HepG2 (cell line): ENCODE measurements at regions not wholly inside any gene's neighbourhood (a gene's known extent, or its start where the extent isn't known, plus 50 kb on each side); places are given as distances from the start of the nearest gene placed in this dataset.
A peak's percentile ranks its signal among the peaks of the same experiment; 100 is the strongest.

Source experiments
- ATAC-seq: fragments of 200-7000 bp; cut with Tn5 transposase; 3 replicates; pipeline ENCODE4 v1.9.1; 2020; ENCODE audit warnings: mild to moderate bottlenecking, moderate library complexity
- BruUV-seq: library from RNA; stranded (reverse); fragments of 400-500 nt; replicated peaks from 2 replicates; lab custom pipeline; 2021; lab: Mats Ljungman, UMichigan
- CTCF ChIA-PET: fragments of 300-600 bp; formaldehyde crosslinking; extraction: SDS; loops from one replicate; lab custom pipeline; 2021; ENCODE audit warnings: low total read pairs, inconsistent platforms, low intra/inter-chr PET ratio; lab: Yijun Ruan, JAX
- POLR2A ChIA-PET: fragments of 350-600 bp; sonication (Branson Sonifier 250); formaldehyde crosslinking; loops from one replicate; lab custom pipeline; 2020; ENCODE audit warnings: antibody characterized with exemption, inconsistent platforms; lab: Yijun Ruan, JAX
- DNase-seq: peaks from one replicate; pipeline ENCODE4 v3.0.0-alpha.2; 2015; ENCODE audit warnings: low spot score
- FAIRE-seq: peaks from 3 replicates; lab custom pipeline; 2011; peaks lifted over from hg19 to GRCh38; lab: Jason Lieb, UNC
- H2AFZ ChIP-seq: one replicate; pipeline ENCODE4 v1.6.1; 2011; ENCODE audit warnings: low read length, inconsistent platforms
- H3K27ac ChIP-seq: fragments of 300-600 bp; 3 replicates; pipeline ENCODE4 v1.8.0; 2011; ENCODE audit warnings: mixed run types, mild to moderate bottlenecking, mixed read lengths, low read length, inconsistent platforms; ENCODE audit not compliant: insufficient read depth; ENCODE audit errors: extremely low read length
- H3K27me3 ChIP-seq, 2 experiments: fragments of 200-600 bp in 1 of 2; 2 replicates in 1 of 2; 3 replicates in 1 of 2; pipeline versions ENCODE4 v1.6.0 to v1.8.0; 2011; ENCODE audit warnings: low read length in 2 of 2, mild to moderate bottlenecking in 2 of 2, moderate library complexity in 2 of 2, inconsistent platforms in 1 of 2; ENCODE audit not compliant: insufficient read depth in 2 of 2, control insufficient read depth in 1 of 2
- H3K36me3 ChIP-seq, 2 experiments: fragments of 200-600 bp in 1 of 2; replicated peaks in 1 of 2; 2 replicates in 1 of 2; 3 replicates in 1 of 2; pipeline versions ENCODE4 v1.5.1 to v1.8.0; 2011; ENCODE audit warnings: low read length in 2 of 2, inconsistent platforms in 1 of 2; ENCODE audit not compliant: insufficient read depth in 2 of 2, control insufficient read depth in 1 of 2
- H3K4me1 ChIP-seq: 2 replicates; pipeline ENCODE4 v1.5.1; 2012; ENCODE audit warnings: low read length, inconsistent platforms; ENCODE audit not compliant: insufficient read depth
- H3K4me2 ChIP-seq: 2 replicates; pipeline ENCODE4 v1.6.0; 2011; ENCODE audit warnings: low read depth, low read length, inconsistent platforms
- H3K4me3 ChIP-seq, 3 experiments: fragments of 200-600 bp in 1 of 3; sonication (generic), shearing (Covaris generic) in 1 of 3; replicated peaks in 1 of 3; 2 replicates each; pipeline ENCODE4 v1.5.1; 2011 to 2016; ENCODE audit warnings: low read length in 3 of 3, inconsistent platforms in 2 of 3, low read depth in 2 of 3, mild to moderate bottlenecking in 2 of 3, control low read depth in 1 of 3, mixed read lengths in 1 of 3; ENCODE audit not compliant: insufficient read depth in 1 of 3
- H3K79me2 ChIP-seq: one replicate; pipeline ENCODE4 v1.6.1; 2011; ENCODE audit warnings: low read length, inconsistent platforms; ENCODE audit not compliant: insufficient read depth
- H3K9ac ChIP-seq: 2 replicates; pipeline ENCODE4 v1.6.0; 2011; ENCODE audit warnings: mild to moderate bottlenecking, low read depth, low read length, inconsistent platforms; ENCODE audit not compliant: insufficient read depth
- H3K9me3 ChIP-seq: 2 replicates; pipeline ENCODE4 v1.5.1; 2012; ENCODE audit warnings: mild to moderate bottlenecking, low read length
- H4K20me1 ChIP-seq: 2 replicates; pipeline ENCODE4 v1.6.0; 2011; ENCODE audit warnings: inconsistent platforms, mild to moderate bottlenecking, low read length, moderate library complexity; ENCODE audit not compliant: insufficient read depth
- CEBPB ChIP-seq: IDR thresholded peaks from 2 replicates; pipeline ENCODE4 v1.6.1; 2011; ENCODE audit warnings: low read depth, low read length, improper control_type of control experiment, borderline replicate concordance
- GABPB1 ChIP-seq: IDR thresholded peaks from 2 replicates; pipeline ENCODE4 v1.6.1; 2016; ENCODE audit warnings: mild to moderate bottlenecking, missing genetic modification reagents, moderate library complexity, missing compliant biosample characterization
- HINFP ChIP-seq: sonication (generic); formaldehyde crosslinking; IDR thresholded peaks from 2 replicates; pipeline ENCODE4 v1.4.0; 2020; ENCODE audit warnings: low read depth, mild to moderate bottlenecking, missing genetic modification reagents
- MAX ChIP-seq: IDR thresholded peaks from 2 replicates; pipeline ENCODE4 v1.6.1; 2012; ENCODE audit warnings: inconsistent platforms
- MLLT10 ChIP-seq: sonication (generic); formaldehyde crosslinking; IDR thresholded peaks from 2 replicates; pipeline ENCODE4 v1.4.0; 2020; ENCODE audit warnings: missing genetic modification reagents
- PHF5A ChIP-seq: IDR thresholded peaks from one replicate; pipeline ENCODE4 v1.6.1; 2018; ENCODE audit warnings: low read depth, missing genetic modification reagents; ENCODE audit not compliant: unreplicated experiment
- SAP130 ChIP-seq: IDR thresholded peaks from 2 replicates; pipeline ENCODE4 v1.6.1; 2016; ENCODE audit warnings: low read depth
- ZNF512B ChIP-seq: sonication (generic); formaldehyde crosslinking; IDR thresholded peaks from 2 replicates; pipeline ENCODE4 v1.5.1; 2020; ENCODE audit warnings: missing genetic modification reagents, mild to moderate bottlenecking, borderline replicate concordance
- WGBS: methylation state at CpG from one replicate; pipeline ENCODE4 v1.1.6; 2017; ENCODE audit warnings: low lambda C conversion rate; 5-methylcytosine and 5-hydroxymethylcytosine counted together
- in situ Hi-C: cut with HindIII; loops from 2 replicates; pipeline ENCODE4 v1.10.0; 2017; ENCODE audit warnings: low pct_unique_long_range_greater_than_20kb; ENCODE audit not compliant: extremely low pct_ligation_motif_present
- intact Hi-C: fragments of 100-400 bp; cut with micrococcal nuclease; formaldehyde crosslinking; loops from one replicate; pipeline ENCODE4 v1.10.0; 2022; ENCODE audit not compliant: unreplicated experiment

- H3K36me3 ChIP-seq = no peaks in the 10 kb centered on the region
- DNase-seq (no peak), FAIRE-seq (no peak), ATAC-seq (no peak)
- ChIA-PET POLR2A (no interaction called here), CTCF (no interaction called here)
- no peak overlapping the region for H3K9ac ChIP-seq
- H3K27me3 ChIP-seq = no peaks in the 10 kb centered on the region
- intact Hi-C loops = no loop called here
- no peaks in the 10 kb centered on the region for H3K79me2 ChIP-seq
- no peaks in the 10 kb centered on the region for H3K9me3 ChIP-seq
- 78% methylated on average over 9 of the region's 9 CpGs for WGBS
- in situ Hi-C loops = no loop called here
- TF ChIP-seq CEBPB (peak; percentile 35; the same call in 1 of the 2 replicates), MAX (no peak), SAP130 (CRISPR knock-in tag) (no peak), GABPB1 (CRISPR knock-in tag) (no peak), PHF5A (CRISPR knock-in tag) (no peak), HINFP (CRISPR knock-in tag) (no peak), MLLT10 (CRISPR knock-in tag) (no peak), ZNF512B (no peak)
- no peak overlapping the region for H3K4me3 ChIP-seq
- H4K20me1 ChIP-seq = no peaks in the 10 kb centered on the region
- H2AFZ ChIP-seq = no peak overlapping the region
- no peak overlapping the region for H3K27ac ChIP-seq
- H3K4me2 ChIP-seq = no peak overlapping the region
- no TSS peak for BruUV-seq
- H3K4me1 ChIP-seq = peaks cover 36% of the 10 kb centered on the region
These were observed 168.5 kb downstream of the PSMG1 start for GRCh38 chr21:39014747-39015146.
